GM23338 (cell line): ENCODE measurements at regions not wholly inside any gene's neighbourhood (a gene's known extent, or its start where the extent isn't known, plus 50 kb on each side); places are given as distances from the start of the nearest gene placed in this dataset.

Source experiments
- CTCF ChIP-seq, 2 experiments: fragments of 200-600 bp in 1 of 2; sonication (generic) in 1 of 2; conservative IDR thresholded peaks; 2 replicates each; pipeline versions ENCODE4 v1.5.1 to v1.6.1; 2016 to 2017; ENCODE audit warnings: antibody characterized with exemption in 2 of 2, low read depth in 2 of 2, mild to moderate bottlenecking in 2 of 2, moderate library complexity in 1 of 2
- EZH2 ChIP-seq: fragments of 200-600 bp; sonication (generic); IDR thresholded peaks from one replicate; pipeline ENCODE4 v1.8.0; 2017; ENCODE audit warnings: antibody characterized with exemption, mild to moderate bottlenecking, low read depth; ENCODE audit not compliant: unreplicated experiment
- EZH2phosphoT487 ChIP-seq: fragments of 200-600 bp; sonication (generic); IDR thresholded peaks from one replicate; pipeline ENCODE4 v1.8.1; 2018; ENCODE audit warnings: antibody characterized with exemption; ENCODE audit not compliant: unreplicated experiment
- JUNB ChIP-seq: IDR thresholded peaks from one replicate; pipeline ENCODE4 v1.6.1; 2016; ENCODE audit warnings: antibody characterized with exemption; ENCODE audit not compliant: unreplicated experiment
- NANOG ChIP-seq: IDR thresholded peaks from 2 replicates; pipeline ENCODE4 v1.6.1; 2016; ENCODE audit warnings: antibody characterized with exemption, borderline replicate concordance
- POLR2AphosphoS5 ChIP-seq: IDR thresholded peaks from 2 replicates; pipeline ENCODE4 v1.6.1; 2016; ENCODE audit warnings: antibody characterized with exemption, low read depth
- ZNF114 ChIP-seq: fragments of 250-450 bp; sonication (Bioruptor Pico); IDR thresholded peaks from 2 replicates; pipeline ENCODE4 v1.5.0; 2020; ENCODE audit warnings: mild to moderate bottlenecking, moderate library complexity
- TF ChIP-seq, protein P1 (sequence below): IDR thresholded peaks from one replicate; pipeline ENCODE4 v1.6.1; 2018; ENCODE audit warnings: antibody characterized with exemption; ENCODE audit not compliant: unreplicated experiment

DNA sequence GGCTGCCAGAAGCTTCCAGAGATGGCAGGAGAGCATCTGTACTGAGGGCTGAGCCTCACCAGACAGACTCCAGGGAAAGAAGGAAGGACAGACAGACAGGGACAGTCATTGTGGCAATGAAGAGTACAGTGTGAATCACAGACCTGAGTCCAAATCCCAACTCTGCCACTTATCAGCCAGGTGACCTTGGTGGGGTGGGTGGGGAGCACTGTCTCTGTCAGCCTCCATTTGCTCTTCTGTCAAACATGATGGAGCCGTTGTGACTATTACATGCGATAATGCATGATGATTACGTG is 85.9 kb upstream of the FSTL4 start:
- no peak for TF ChIP-seq CTCF (conservative IDR thresholded peaks at IDR 0.05; ENCODE audit: low read depth in 2 of 2)
- TF ChIP-seq ZNF114 (CRISPR knock-in tag): no peak
- TF ChIP-seq EZH2phosphoT487: no peak
- no peak for TF ChIP-seq EZH2
- TF ChIP-seq POLR2AphosphoS5: no peak
- TF ChIP-seq, protein P1, sequence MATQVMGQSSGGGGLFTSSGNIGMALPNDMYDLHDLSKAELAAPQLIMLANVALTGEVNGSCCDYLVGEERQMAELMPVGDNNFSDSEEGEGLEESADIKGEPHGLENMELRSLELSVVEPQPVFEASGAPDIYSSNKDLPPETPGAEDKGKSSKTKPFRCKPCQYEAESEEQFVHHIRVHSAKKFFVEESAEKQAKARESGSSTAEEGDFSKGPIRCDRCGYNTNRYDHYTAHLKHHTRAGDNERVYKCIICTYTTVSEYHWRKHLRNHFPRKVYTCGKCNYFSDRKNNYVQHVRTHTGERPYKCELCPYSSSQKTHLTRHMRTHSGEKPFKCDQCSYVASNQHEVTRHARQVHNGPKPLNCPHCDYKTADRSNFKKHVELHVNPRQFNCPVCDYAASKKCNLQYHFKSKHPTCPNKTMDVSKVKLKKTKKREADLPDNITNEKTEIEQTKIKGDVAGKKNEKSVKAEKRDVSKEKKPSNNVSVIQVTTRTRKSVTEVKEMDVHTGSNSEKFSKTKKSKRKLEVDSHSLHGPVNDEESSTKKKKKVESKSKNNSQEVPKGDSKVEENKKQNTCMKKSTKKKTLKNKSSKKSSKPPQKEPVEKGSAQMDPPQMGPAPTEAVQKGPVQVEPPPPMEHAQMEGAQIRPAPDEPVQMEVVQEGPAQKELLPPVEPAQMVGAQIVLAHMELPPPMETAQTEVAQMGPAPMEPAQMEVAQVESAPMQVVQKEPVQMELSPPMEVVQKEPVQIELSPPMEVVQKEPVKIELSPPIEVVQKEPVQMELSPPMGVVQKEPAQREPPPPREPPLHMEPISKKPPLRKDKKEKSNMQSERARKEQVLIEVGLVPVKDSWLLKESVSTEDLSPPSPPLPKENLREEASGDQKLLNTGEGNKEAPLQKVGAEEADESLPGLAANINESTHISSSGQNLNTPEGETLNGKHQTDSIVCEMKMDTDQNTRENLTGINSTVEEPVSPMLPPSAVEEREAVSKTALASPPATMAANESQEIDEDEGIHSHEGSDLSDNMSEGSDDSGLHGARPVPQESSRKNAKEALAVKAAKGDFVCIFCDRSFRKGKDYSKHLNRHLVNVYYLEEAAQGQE: no peak
- TF ChIP-seq JUNB: no peak
- no peak for TF ChIP-seq NANOG
